IMR-90 (cell line): ENCODE measurements at regions not wholly inside any gene's neighbourhood (a gene's known extent, or its start where the extent isn't known, plus 50 kb on each side); places are given as distances from the start of the nearest gene placed in this dataset.

ENCODE experiments used
- ATAC-seq: fragments of 200-7000 bp; cut with Tn5 transposase; 2 replicates; pipeline ENCODE4 v1.9.1; 2020; ENCODE audit warnings: low read depth, mild to moderate bottlenecking, moderate library complexity
- BruUV-seq: library from RNA; stranded (reverse); fragments of 400-500 nt; replicated peaks from 2 replicates; lab custom pipeline; 2021; lab: Mats Ljungman, UMichigan
- CTCF ChIA-PET: fragments of 300-600 bp; formaldehyde crosslinking; extraction: SDS; loops from one replicate; lab custom pipeline; 2021; ENCODE audit warnings: antibody characterized with exemption; lab: Yijun Ruan, JAX
- POLR2A ChIA-PET: fragments of 300-600 bp; sonication (Branson Sonifier 250); formaldehyde crosslinking; loops from one replicate; lab custom pipeline; 2022; ENCODE audit warnings: antibody characterized with exemption; ENCODE audit not compliant: unreplicated experiment; lab: Charles Lee
- DNase-seq: peaks from one replicate; pipeline ENCODE4 v3.0.0; 2013
- H2AFZ ChIP-seq: replicated peaks from 2 replicates; pipeline ENCODE3; 2013; ENCODE audit warnings: low read length, mild to moderate bottlenecking; ENCODE audit not compliant: poor library complexity
- H2AK5ac ChIP-seq: 2 replicates; pipeline ENCODE4 v1.6.1; 2013; ENCODE audit warnings: low read depth, low read length, inconsistent platforms
- H2AK9ac ChIP-seq: replicated peaks from 2 replicates; pipeline ENCODE3; 2013; ENCODE audit warnings: mild to moderate bottlenecking, low read depth, low read length, moderate library complexity; ENCODE audit not compliant: poor library complexity
- H2BK120ac ChIP-seq: 2 replicates; pipeline ENCODE4 v1.6.1; 2013; ENCODE audit warnings: low read depth, low read length, inconsistent platforms
- H2BK15ac ChIP-seq: 3 replicates; pipeline ENCODE4 v1.6.1; 2013; ENCODE audit warnings: low read depth, low read length, inconsistent platforms
- H2BK20ac ChIP-seq: 2 replicates; pipeline ENCODE4 v1.6.1; 2013; ENCODE audit warnings: low read depth, mild to moderate bottlenecking, inconsistent platforms, low read length, moderate library complexity
- H2BK5ac ChIP-seq: 2 replicates; pipeline ENCODE4 v1.6.1; 2013; ENCODE audit warnings: mild to moderate bottlenecking, low read depth, low read length, inconsistent platforms; ENCODE audit not compliant: poor library complexity, severe bottlenecking
- H3K14ac ChIP-seq: replicated peaks from 2 replicates; pipeline ENCODE4 v1.6.1; 2013; ENCODE audit warnings: low read depth, low read length, inconsistent platforms
- H3K18ac ChIP-seq: 2 replicates; pipeline ENCODE4 v1.6.1; 2013; ENCODE audit warnings: low read depth, low read length, control low read depth
- H3K23ac ChIP-seq: 2 replicates; pipeline ENCODE4 v1.6.1; 2013; ENCODE audit warnings: low read depth, low read length, inconsistent platforms
- H3K27ac ChIP-seq: 2 replicates; pipeline ENCODE4 v1.5.1; 2013; ENCODE audit warnings: mild to moderate bottlenecking, control low read depth, low read length; ENCODE audit not compliant: insufficient read depth
- H3K27me3 ChIP-seq: 2 replicates; pipeline ENCODE4 v1.6.1; 2013; ENCODE audit warnings: low read length; ENCODE audit not compliant: control insufficient read depth, insufficient read depth
- H3K36me3 ChIP-seq: 2 replicates; pipeline ENCODE4 v1.6.1; 2013; ENCODE audit warnings: low read length, mixed read lengths; ENCODE audit not compliant: control insufficient read depth, insufficient read depth
- H3K4ac ChIP-seq: 2 replicates; pipeline ENCODE4 v1.6.1; 2013; ENCODE audit warnings: low read depth, low read length, inconsistent platforms
- H3K4me1 ChIP-seq: 2 replicates; pipeline ENCODE4 v1.6.1; 2013; ENCODE audit warnings: low read length, mixed read lengths; ENCODE audit not compliant: control insufficient read depth, insufficient read depth
- H3K4me2 ChIP-seq: 2 replicates; pipeline ENCODE4 v1.6.1; 2013; ENCODE audit warnings: low read depth, mild to moderate bottlenecking, control low read depth, low read length, moderate library complexity
- H3K4me3 ChIP-seq: 2 replicates; pipeline ENCODE4 v1.5.1; 2013; ENCODE audit warnings: low read depth, mild to moderate bottlenecking, control low read depth, low read length, moderate library complexity; ENCODE audit not compliant: insufficient read depth
- H3K56ac ChIP-seq: 2 replicates; pipeline ENCODE4 v1.6.1; 2013; ENCODE audit warnings: low read length, inconsistent platforms; ENCODE audit not compliant: insufficient read depth; ENCODE audit errors: extremely low read depth
- H3K79me1 ChIP-seq, 2 experiments: 2 replicates each; pipeline ENCODE4 v1.6.1; 2013; ENCODE audit warnings: low read length in 2 of 2, inconsistent platforms in 1 of 2, low read depth in 1 of 2
- H3K9ac ChIP-seq: 2 replicates; pipeline ENCODE4 v1.6.1; 2013; ENCODE audit warnings: low read depth, low read length, control low read depth
- H3K9me1 ChIP-seq: 2 replicates; pipeline ENCODE4 v1.6.1; 2013; ENCODE audit warnings: low read length, inconsistent platforms; ENCODE audit not compliant: insufficient read depth
- H3K9me3 ChIP-seq: 2 replicates; pipeline ENCODE4 v1.6.1; 2013; ENCODE audit warnings: low read length; ENCODE audit not compliant: control insufficient read depth, insufficient read depth
- H4K20me1 ChIP-seq: 2 replicates; pipeline ENCODE4 v1.6.1; 2013; ENCODE audit warnings: low read length, inconsistent platforms; ENCODE audit not compliant: insufficient read depth
- H4K5ac ChIP-seq: 2 replicates; pipeline ENCODE4 v1.6.1; 2013; ENCODE audit warnings: mild to moderate bottlenecking, low read depth, low read length, control low read depth
- H4K8ac ChIP-seq, 2 experiments: 2 replicates each; pipeline ENCODE4 v1.6.1; 2013; ENCODE audit warnings: low read depth in 2 of 2, low read length in 2 of 2, control low read depth in 1 of 2, inconsistent platforms in 1 of 2
- H4K91ac ChIP-seq: 2 replicates; pipeline ENCODE4 v1.6.1; 2013; ENCODE audit warnings: low read depth, low read length, inconsistent platforms; ENCODE audit not compliant: insufficient read depth
- CEBPB ChIP-seq: IDR thresholded peaks from 2 replicates; pipeline ENCODE4 v1.6.1; 2012; ENCODE audit warnings: low read depth, low read length, improper control_type of control experiment
- MAZ ChIP-seq: IDR thresholded peaks from 2 replicates; pipeline ENCODE4 v1.6.1; 2012; ENCODE audit warnings: low read depth, mild to moderate bottlenecking, low read length, improper control_type of control experiment, moderate library complexity, borderline replicate concordance
- POLR2A ChIP-seq: IDR thresholded peaks from 2 replicates; pipeline ENCODE4 v1.6.1; 2012; ENCODE audit warnings: mild to moderate bottlenecking, low read depth, low read length
- RAD21 ChIP-seq: IDR thresholded peaks from 2 replicates; pipeline ENCODE4 v1.6.1; 2012; ENCODE audit warnings: low read length, improper control_type of control experiment
- USF2 ChIP-seq: fragments of 150-350 bp; IDR thresholded peaks from 2 replicates; pipeline ENCODE4 v1.6.1; 2017; ENCODE audit warnings: mild to moderate bottlenecking, antibody characterized with exemption, low read length, low read depth
- WGBS, 2 experiments: methylation state at CpG; one replicate each; pipeline versions ENCODE4 v1.1.5 to v1.1.7; 2013; ENCODE audit warnings: missing lambda C conversion rate in 2 of 2; ENCODE audit not compliant: insufficient read length in 1 of 2; ENCODE audit errors: extremely low coverage in 2 of 2; 5-methylcytosine and 5-hydroxymethylcytosine counted together
- dilution Hi-C: fragments of 300-500 bp; cut with HindIII; formaldehyde crosslinking; loops from one replicate; pipeline ENCODE4 v1.14.3; 2018; ENCODE audit warnings: low sequenced_read_pairs; ENCODE audit not compliant: unreplicated experiment
- in situ Hi-C: fragments of 300-500 bp; cut with MboI; formaldehyde crosslinking; loops from 3 replicates; pipeline ENCODE4 v1.14.3; 2019; ENCODE audit warnings: low sequenced_read_pairs, inconsistent platforms, mixed read lengths
- intact Hi-C: fragments of 100-400 bp; cut with micrococcal nuclease; formaldehyde crosslinking; loops from 2 replicates; pipeline ENCODE4 v1.10.0; 2022

- Histone ChIP-seq H3K36me3 (no peaks in the 10 kb centered on the region), H3K4me2 (no peak overlapping the region), H3K9me3 (0 out of 2 replicates have a peak, but pooled peaks cover 1% of the 10 kb centered on the region), H2BK15ac (no peak overlapping the region), H3K18ac (no peak overlapping the region), H3K23ac (no peak overlapping the region), H4K20me1 (no peaks in the 10 kb centered on the region), H2BK20ac (no peak overlapping the region), H4K91ac (no peak overlapping the region), H2AK9ac (no peak overlapping the region), H3K79me1 (no peaks in the 10 kb centered on the region), H3K56ac (no peak overlapping the region), H2AFZ (no peak overlapping the region), H2AK5ac (no peak overlapping the region), H4K8ac (no peak overlapping the region), H2BK5ac (no peak overlapping the region), H3K9ac (no peak overlapping the region), H3K4me3 (no peak overlapping the region), H3K27ac (no peak overlapping the region), H3K4me1 (no peaks in the 10 kb centered on the region), H3K4ac (no peak overlapping the region), H4K5ac (no peak overlapping the region), H3K14ac (no peak overlapping the region), H3K9me1 (no peaks in the 10 kb centered on the region), H2BK120ac (no peak overlapping the region), H3K27me3 (no peaks in the 10 kb centered on the region)
- no CpG with 5 or more reads among the region's 4 CpGs for WGBS, 2 experiments
- ATAC-seq (no peak), DNase-seq (no peak)
- no TSS peak for BruUV-seq
- intact Hi-C loops (loop anchor here (10.0 kb wide), 1 partner anchor 482 kb away; no protein-coding TSS in a partner anchor), dilution Hi-C loops (no loop called here), in situ Hi-C loops (no loop called here)
- TF ChIP-seq CEBPB (no peak), MAZ (no peak), USF2 (no peak), POLR2A (no peak), RAD21 (no peak)
- ChIA-PET POLR2A (interaction anchor here (0.6 kb wide), 1 partner anchor 67 kb away, joined by 8 read pairs; no protein-coding TSS in a partner anchor), CTCF (no interaction called here)
Measured at GRCh38 chr1:87472716-87473115, 144.0 kb downstream of the LMO4 start.
